HCT116 (cell line): ENCODE measurements at regions not wholly inside any gene's neighbourhood (a gene's known extent, or its start where the extent isn't known, plus 50 kb on each side); places are given as distances from the start of the nearest gene placed in this dataset.

Experiments
- ATAC-seq: fragments of 200-7000 bp; cut with Tn5 transposase; 2 replicates; pipeline ENCODE4 v1.9.1; 2020; ENCODE audit warnings: mild to moderate bottlenecking, moderate library complexity
- BruUV-seq: library from RNA; stranded (reverse); fragments of 400-500 nt; replicated peaks from 2 replicates; lab custom pipeline; 2021; lab: Mats Ljungman, UMichigan
- CTCF ChIA-PET: fragments of 300-600 bp; sonication (Branson Sonifier 250); formaldehyde crosslinking; loops from one replicate; lab custom pipeline; 2021; ENCODE audit warnings: antibody characterized with exemption; lab: Charles Lee
- POLR2A ChIA-PET: fragments of 300-600, 350-600 bp; sonication (Branson Sonifier 250); formaldehyde crosslinking; loops from one replicate; lab custom pipeline; 2021; ENCODE audit warnings: antibody characterized with exemption; lab: Charles Lee
- RAD21 ChIA-PET, 2 experiments: fragments of 300-600 bp; sonication (Branson Sonifier 250); formaldehyde crosslinking; loops; one replicate each; lab custom pipeline; 2023; ENCODE audit warnings: low total read pairs in 2 of 2; ENCODE audit not compliant: uncharacterized antibody in 2 of 2, unreplicated experiment in 2 of 2, low non-redundant PET in 1 of 2; lab: Charles Lee
- DNase-seq: peaks from one replicate; pipeline ENCODE4 v3.0.0-alpha.2; 2010; ENCODE audit warnings: low read depth, low spot score
- H2AFZ ChIP-seq: fragments of 200-600 bp; shearing (Covaris generic), sonication (generic); 2 replicates; pipeline ENCODE4 v1.6.1; 2017; ENCODE audit warnings: low read depth, mixed run types, mixed read lengths, antibody characterized with exemption, low read length; ENCODE audit not compliant: poor library complexity, severe bottlenecking
- H3K27ac ChIP-seq: 2 replicates; pipeline ENCODE4 v1.5.1; 2012; ENCODE audit warnings: low read depth, low read length
- H3K27me3 ChIP-seq: fragments of 200-600 bp; sonication (generic); 2 replicates; pipeline ENCODE4 v1.6.1; 2016; ENCODE audit warnings: mixed run types, low read length, mixed read lengths; ENCODE audit not compliant: insufficient read depth
- H3K36me3 ChIP-seq, 2 experiments: fragments of 200-500 bp in 1 of 2; fragments of 200-600 bp in 1 of 2; sonication (Bioruptor generic) in 1 of 2; sonication (generic) in 1 of 2; 2 replicates each; pipeline versions ENCODE4 v1.5.1 to v1.6.1; 2014 to 2016; ENCODE audit warnings: low read length in 2 of 2, inconsistent platforms in 1 of 2, mixed read lengths in 1 of 2, mixed run types in 1 of 2; ENCODE audit not compliant: insufficient read depth in 2 of 2, control insufficient read depth in 1 of 2
- H3K4me1 ChIP-seq, 2 experiments: fragments of 200-600 bp in 1 of 2; sonication (generic) in 1 of 2; 2 replicates each; pipeline versions ENCODE4 v1.5.1 to v1.6.1; 2012 to 2017; ENCODE audit warnings: low read length in 2 of 2, inconsistent platforms in 1 of 2, mild to moderate bottlenecking in 1 of 2, mixed read lengths in 1 of 2, mixed run types in 1 of 2, moderate library complexity in 1 of 2; ENCODE audit not compliant: insufficient read depth in 2 of 2, control insufficient read depth in 1 of 2
- H3K4me2 ChIP-seq: fragments of 200-600 bp; sonication (generic); 2 replicates; pipeline ENCODE4 v1.6.1; 2017; ENCODE audit warnings: mixed run types, low read length, mixed read lengths
- H3K4me3 ChIP-seq, 2 experiments: fragments of 200-600 bp in 1 of 2; sonication (generic) in 1 of 2; replicated peaks in 1 of 2; 2 replicates each; pipeline ENCODE4 v1.5.1; 2011 to 2016; ENCODE audit warnings: low read length in 2 of 2, control low read depth in 1 of 2, low read depth in 1 of 2, mild to moderate bottlenecking in 1 of 2, mixed read lengths in 1 of 2, mixed run types in 1 of 2
- H3K79me2 ChIP-seq: fragments of 200-600 bp; sonication (generic); 2 replicates; pipeline ENCODE4 v1.6.1; 2017; ENCODE audit warnings: mild to moderate bottlenecking, mixed run types, low read length, moderate library complexity, mixed read lengths; ENCODE audit not compliant: insufficient read depth
- H3K9ac ChIP-seq: fragments of 200-600 bp; sonication (generic); 2 replicates; pipeline ENCODE4 v1.6.1; 2016; ENCODE audit warnings: low read length, mixed read lengths
- H3K9me2 ChIP-seq: fragments of 200-600 bp; sonication (generic), shearing (Covaris generic); 2 replicates; pipeline ENCODE4 v1.6.1; 2017; ENCODE audit warnings: mixed run types, mild to moderate bottlenecking, moderate library complexity; ENCODE audit not compliant: insufficient read depth
- H3K9me3 ChIP-seq, 2 experiments: fragments of 200-500 bp in 1 of 2; fragments of 200-600 bp in 1 of 2; sonication (Bioruptor generic) in 1 of 2; sonication (generic) in 1 of 2; 2 replicates each; pipeline ENCODE4 v1.6.1; 2014 to 2017; ENCODE audit warnings: low read length in 2 of 2, mixed read lengths in 2 of 2, inconsistent platforms in 1 of 2, low read depth in 1 of 2, mild to moderate bottlenecking in 1 of 2, mixed run types in 1 of 2, moderate library complexity in 1 of 2; ENCODE audit not compliant: control insufficient read depth in 1 of 2, insufficient read depth in 1 of 2
- H4K20me1 ChIP-seq: fragments of 200-600 bp; sonication (generic), shearing (Covaris generic); 2 replicates; pipeline ENCODE4 v1.6.1; 2017; ENCODE audit warnings: mixed run types, mild to moderate bottlenecking, moderate library complexity; ENCODE audit not compliant: insufficient read depth
- CBX3 ChIP-seq: IDR thresholded peaks from 2 replicates; pipeline ENCODE4 v1.6.1; 2012; ENCODE audit warnings: low read depth
- CEBPB ChIP-seq: IDR thresholded peaks from 2 replicates; pipeline ENCODE4 v1.6.1; 2012; ENCODE audit warnings: low read depth
- EZH2 ChIP-seq: fragments of 200-600 bp; sonication (generic); IDR thresholded peaks from 2 replicates; pipeline ENCODE4 v1.6.1; 2017; ENCODE audit warnings: antibody characterized with exemption, mixed run types
- FOSL1 ChIP-seq: IDR thresholded peaks from 2 replicates; pipeline ENCODE4 v1.6.1; 2012; ENCODE audit warnings: low read depth
- POLR2A ChIP-seq: IDR thresholded peaks from 2 replicates; pipeline ENCODE4 v1.7.0; 2011; ENCODE audit warnings: borderline replicate concordance; ENCODE audit not compliant: insufficient read depth, insufficient read length; ENCODE audit errors: extremely low read depth
- POLR2AphosphoS5 ChIP-seq: IDR thresholded peaks from 2 replicates; pipeline ENCODE4 v1.6.1; 2011; ENCODE audit warnings: mild to moderate bottlenecking, low read depth, low read length, moderate library complexity
- RAD21 ChIP-seq: IDR thresholded peaks from 2 replicates; pipeline ENCODE4 v1.6.1; 2012; ENCODE audit warnings: low read depth, mild to moderate bottlenecking
- SP1 ChIP-seq: IDR thresholded peaks from 2 replicates; pipeline ENCODE4 v1.6.1; 2012; ENCODE audit warnings: low read depth
- SRF ChIP-seq: IDR thresholded peaks from 2 replicates; pipeline ENCODE4 v1.6.1; 2012; ENCODE audit warnings: low read depth
- ZNF274 ChIP-seq: fragments of 200-500 bp; sonication (Bioruptor generic); IDR thresholded peaks from 2 replicates; pipeline ENCODE4 v1.6.1; 2014; ENCODE audit warnings: mild to moderate bottlenecking, low read depth, low read length, inconsistent platforms
- intact Hi-C: fragments of 100-400 bp; cut with micrococcal nuclease; formaldehyde crosslinking; loops from 2 replicates; pipeline ENCODE4 v1.10.0; 2022
- TF ChIP-seq, protein P1 (sequence below): IDR thresholded peaks from 2 replicates; pipeline ENCODE4 v1.6.1; 2011; ENCODE audit warnings: mild to moderate bottlenecking, low read length, moderate library complexity; ENCODE audit not compliant: insufficient replicate concordance; ENCODE audit errors: extremely low read depth
- TF ChIP-seq, protein P2 (sequence below), 3 experiments: fragments of 200-600 bp in 1 of 3; sonication (generic) in 1 of 3; IDR thresholded peaks in 2 of 3; conservative IDR thresholded peaks in 1 of 3; 2 replicates each; pipeline ENCODE4 v1.5.1; 2012 to 2017; ENCODE audit warnings: low read depth in 2 of 3, low read length in 2 of 3, antibody characterized with exemption in 1 of 3, borderline replicate concordance in 1 of 3, control low read depth in 1 of 3, mild to moderate bottlenecking in 1 of 3, mixed read lengths in 1 of 3, mixed run types in 1 of 3, moderate library complexity in 1 of 3; ENCODE audit not compliant: insufficient read depth in 1 of 3

DNA sequence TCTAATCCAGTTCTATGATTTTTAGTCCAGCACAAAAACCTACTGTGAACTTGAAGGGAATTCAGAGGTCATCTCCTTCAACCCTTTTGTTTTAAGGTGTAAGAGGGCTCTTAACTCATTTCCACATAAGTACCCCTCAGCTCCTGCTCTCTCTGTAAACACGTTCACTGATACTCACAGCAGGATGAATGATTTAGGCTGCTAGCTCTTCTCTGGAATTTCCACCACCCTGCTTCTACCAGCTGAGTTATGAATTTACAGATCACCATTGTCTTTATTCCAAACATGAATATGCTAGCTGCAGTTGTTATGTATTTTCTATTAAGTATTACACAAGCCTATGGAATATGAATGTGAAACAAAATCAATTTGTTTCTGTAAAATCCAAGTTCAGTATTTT lies 101.3 kb upstream of the NANOGP8 start (continued):
- TF ChIP-seq, protein P1, sequence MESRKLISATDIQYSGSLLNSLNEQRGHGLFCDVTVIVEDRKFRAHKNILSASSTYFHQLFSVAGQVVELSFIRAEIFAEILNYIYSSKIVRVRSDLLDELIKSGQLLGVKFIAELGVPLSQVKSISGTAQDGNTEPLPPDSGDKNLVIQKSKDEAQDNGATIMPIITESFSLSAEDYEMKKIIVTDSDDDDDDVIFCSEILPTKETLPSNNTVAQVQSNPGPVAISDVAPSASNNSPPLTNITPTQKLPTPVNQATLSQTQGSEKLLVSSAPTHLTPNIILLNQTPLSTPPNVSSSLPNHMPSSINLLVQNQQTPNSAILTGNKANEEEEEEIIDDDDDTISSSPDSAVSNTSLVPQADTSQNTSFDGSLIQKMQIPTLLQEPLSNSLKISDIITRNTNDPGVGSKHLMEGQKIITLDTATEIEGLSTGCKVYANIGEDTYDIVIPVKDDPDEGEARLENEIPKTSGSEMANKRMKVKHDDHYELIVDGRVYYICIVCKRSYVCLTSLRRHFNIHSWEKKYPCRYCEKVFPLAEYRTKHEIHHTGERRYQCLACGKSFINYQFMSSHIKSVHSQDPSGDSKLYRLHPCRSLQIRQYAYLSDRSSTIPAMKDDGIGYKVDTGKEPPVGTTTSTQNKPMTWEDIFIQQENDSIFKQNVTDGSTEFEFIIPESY, result no peak
- TF ChIP-seq CEBPB, result no peak
- no peak for TF ChIP-seq POLR2A
- no peak for TF ChIP-seq EZH2
- TF ChIP-seq, all 23 proteins: peak for 0

DNA sequence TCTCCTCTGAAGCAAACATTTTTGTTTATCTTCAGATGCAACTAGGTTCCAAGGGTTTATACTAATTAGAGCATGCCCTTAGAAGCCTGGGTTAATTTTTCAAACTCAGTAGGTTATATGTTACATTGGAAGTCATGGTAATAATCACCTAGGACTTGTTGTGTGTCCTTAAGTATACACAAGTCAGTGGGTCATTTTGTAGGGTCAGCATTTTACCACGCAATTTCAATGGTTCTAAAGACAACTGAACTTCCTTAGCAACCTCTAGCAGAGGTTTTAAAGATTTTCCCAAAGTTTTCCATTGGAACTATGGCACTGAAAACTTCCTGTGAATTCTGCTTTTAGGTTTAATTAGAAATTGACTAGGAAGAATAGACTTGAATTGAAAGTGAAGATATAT lies 99.6 kb upstream of the NANOGP8 start:
- POLR2A ChIA-PET, result no interaction called here
- Histone ChIP-seq H3K4me2 (no peak overlapping the region), H3K4me1 (no peaks in the 10 kb centered on the region), H3K27me3 (no peaks in the 10 kb centered on the region), H3K36me3 (no peaks in the 10 kb centered on the region), H3K9me2 (no peaks in the 10 kb centered on the region; the same call in 1 of the 2 replicates), H2AFZ (no peak overlapping the region), H3K4me3 (no peak overlapping the region), H3K27ac (no peak overlapping the region), H3K9ac (no peak overlapping the region), H3K79me2 (no peaks in the 10 kb centered on the region), H4K20me1 (no peaks in the 10 kb centered on the region), H3K9me3 (no peaks in the 10 kb centered on the region)
- RAD21 ChIA-PET, result no interaction called here
- DNase-seq (no peak), ATAC-seq (no peak)
- CTCF ChIA-PET, result no interaction called here
- no TSS peak for BruUV-seq
- TF ChIP-seq SRF (no peak), RAD21 (no peak), POLR2AphosphoS5 (no peak), SP1 (no peak), CBX3 (no peak), ZNF274 (no peak), FOSL1 (no peak)
- TF ChIP-seq, protein P2, sequence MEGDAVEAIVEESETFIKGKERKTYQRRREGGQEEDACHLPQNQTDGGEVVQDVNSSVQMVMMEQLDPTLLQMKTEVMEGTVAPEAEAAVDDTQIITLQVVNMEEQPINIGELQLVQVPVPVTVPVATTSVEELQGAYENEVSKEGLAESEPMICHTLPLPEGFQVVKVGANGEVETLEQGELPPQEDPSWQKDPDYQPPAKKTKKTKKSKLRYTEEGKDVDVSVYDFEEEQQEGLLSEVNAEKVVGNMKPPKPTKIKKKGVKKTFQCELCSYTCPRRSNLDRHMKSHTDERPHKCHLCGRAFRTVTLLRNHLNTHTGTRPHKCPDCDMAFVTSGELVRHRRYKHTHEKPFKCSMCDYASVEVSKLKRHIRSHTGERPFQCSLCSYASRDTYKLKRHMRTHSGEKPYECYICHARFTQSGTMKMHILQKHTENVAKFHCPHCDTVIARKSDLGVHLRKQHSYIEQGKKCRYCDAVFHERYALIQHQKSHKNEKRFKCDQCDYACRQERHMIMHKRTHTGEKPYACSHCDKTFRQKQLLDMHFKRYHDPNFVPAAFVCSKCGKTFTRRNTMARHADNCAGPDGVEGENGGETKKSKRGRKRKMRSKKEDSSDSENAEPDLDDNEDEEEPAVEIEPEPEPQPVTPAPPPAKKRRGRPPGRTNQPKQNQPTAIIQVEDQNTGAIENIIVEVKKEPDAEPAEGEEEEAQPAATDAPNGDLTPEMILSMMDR (IDR thresholded peaks at IDR 0.05 in 2 of 3, conservative IDR thresholded peaks at IDR 0.05 in 1 of 3; ENCODE audit: borderline replicate concordance in 1 of 3, insufficient read depth in 1 of 3, low read depth in 2 of 3, low read length in 2 of 3), result no peak
- intact Hi-C loops, result no loop called here
